GM13976 (cell line): ENCODE measurements at regions not wholly inside any gene's neighbourhood (a gene's known extent, or its start where the extent isn't known, plus 50 kb on each side); places are given as distances from the start of the nearest gene placed in this dataset.

Source experiments
- DNase-seq: peaks from one replicate; pipeline ENCODE4 v3.0.0; 2012; ENCODE audit warnings: low spot score
- in situ Hi-C: fragments of 300-500 bp; cut with MboI; formaldehyde crosslinking; loops from one replicate; pipeline ENCODE4 v1.12.0; 2022; ENCODE audit warnings: low sequenced_read_pairs, mixed read lengths, inconsistent platforms; ENCODE audit not compliant: unreplicated experiment
- TF ChIP-seq, protein P1 (sequence below): IDR thresholded peaks from 2 replicates; pipeline ENCODE4 v1.5.1; 2012; ENCODE audit warnings: borderline replicate concordance, mild to moderate bottlenecking; ENCODE audit not compliant: insufficient read depth; ENCODE audit errors: extremely low read depth, missing control alignments, control extremely low read depth

GRCh38 chr2:34534761-34535160 lies 935.7 kb upstream of the FAM98A start:
- in situ Hi-C loops = no loop called here
- no peak for DNase-seq
- TF ChIP-seq, protein P1, sequence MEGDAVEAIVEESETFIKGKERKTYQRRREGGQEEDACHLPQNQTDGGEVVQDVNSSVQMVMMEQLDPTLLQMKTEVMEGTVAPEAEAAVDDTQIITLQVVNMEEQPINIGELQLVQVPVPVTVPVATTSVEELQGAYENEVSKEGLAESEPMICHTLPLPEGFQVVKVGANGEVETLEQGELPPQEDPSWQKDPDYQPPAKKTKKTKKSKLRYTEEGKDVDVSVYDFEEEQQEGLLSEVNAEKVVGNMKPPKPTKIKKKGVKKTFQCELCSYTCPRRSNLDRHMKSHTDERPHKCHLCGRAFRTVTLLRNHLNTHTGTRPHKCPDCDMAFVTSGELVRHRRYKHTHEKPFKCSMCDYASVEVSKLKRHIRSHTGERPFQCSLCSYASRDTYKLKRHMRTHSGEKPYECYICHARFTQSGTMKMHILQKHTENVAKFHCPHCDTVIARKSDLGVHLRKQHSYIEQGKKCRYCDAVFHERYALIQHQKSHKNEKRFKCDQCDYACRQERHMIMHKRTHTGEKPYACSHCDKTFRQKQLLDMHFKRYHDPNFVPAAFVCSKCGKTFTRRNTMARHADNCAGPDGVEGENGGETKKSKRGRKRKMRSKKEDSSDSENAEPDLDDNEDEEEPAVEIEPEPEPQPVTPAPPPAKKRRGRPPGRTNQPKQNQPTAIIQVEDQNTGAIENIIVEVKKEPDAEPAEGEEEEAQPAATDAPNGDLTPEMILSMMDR = no peak

DNA sequence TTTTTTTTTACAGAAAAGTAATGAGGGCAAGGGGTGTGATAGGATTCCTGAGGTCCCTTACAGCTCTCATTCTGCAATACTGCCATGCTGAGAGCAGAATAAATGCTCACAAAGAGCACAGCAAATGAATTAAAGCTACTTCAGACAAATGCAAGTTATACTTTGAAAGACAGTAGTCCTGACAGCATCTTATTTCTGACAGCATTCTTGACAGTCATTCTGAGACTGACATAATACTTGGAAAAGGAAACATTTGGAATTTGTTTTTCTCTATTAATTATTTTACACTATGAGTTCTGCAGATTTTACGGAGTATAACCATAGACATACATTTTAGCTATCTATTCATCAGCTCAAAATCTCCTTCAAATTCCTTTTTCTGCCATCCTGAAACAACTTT lies 935.2 kb upstream of the FAM98A start:
- TF ChIP-seq, protein P1 = no peak
- no peak for DNase-seq
- in situ Hi-C loops = no loop called here

- in situ Hi-C loops = no loop called here
- DNase-seq = no peak
- TF ChIP-seq, protein P1 = no peak
These were observed 934.6 kb upstream of the FAM98A start for GRCh38 chr2:34533585-34534183.

DNA sequence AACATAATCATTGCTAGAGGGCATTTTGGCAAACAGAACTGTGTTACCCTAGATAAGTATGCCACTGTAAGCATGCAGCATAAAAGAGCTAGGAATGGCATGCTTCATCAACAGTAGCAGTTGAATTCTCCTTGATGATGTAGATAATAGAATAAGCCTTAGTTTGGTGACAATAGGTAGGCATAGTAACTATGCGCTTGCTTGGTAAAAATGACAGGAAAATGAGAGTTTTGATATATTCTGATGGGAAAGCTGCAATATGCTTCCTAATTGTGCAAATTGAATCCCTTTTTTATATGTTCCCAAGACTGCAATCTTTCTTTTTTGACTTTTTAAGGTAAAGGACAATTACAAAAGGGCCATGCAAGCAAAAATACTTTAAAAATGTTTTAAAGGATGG lies 930.9 kb upstream of the FAM98A start:
- DNase-seq = no peak
- in situ Hi-C loops = no loop called here
- TF ChIP-seq, protein P1 = no peak

GRCh38 chr2:34523958-34524514 lies 924.9 kb upstream of the FAM98A start:
- TF ChIP-seq, protein P1 = no peak
- in situ Hi-C loops = no loop called here
- DNase-seq = no peak

GRCh38 chr2:34519659-34520058 lies 920.6 kb upstream of the FAM98A start:
- TF ChIP-seq, protein P1 = no peak
- DNase-seq = no peak
- in situ Hi-C loops = no loop called here
